ENCODE measurements at regions not wholly inside any gene's neighbourhood (a gene's known extent, or its start where the extent isn't known, plus 50 kb on each side); places are given as distances from the start of the nearest gene placed in this dataset.

DNA sequence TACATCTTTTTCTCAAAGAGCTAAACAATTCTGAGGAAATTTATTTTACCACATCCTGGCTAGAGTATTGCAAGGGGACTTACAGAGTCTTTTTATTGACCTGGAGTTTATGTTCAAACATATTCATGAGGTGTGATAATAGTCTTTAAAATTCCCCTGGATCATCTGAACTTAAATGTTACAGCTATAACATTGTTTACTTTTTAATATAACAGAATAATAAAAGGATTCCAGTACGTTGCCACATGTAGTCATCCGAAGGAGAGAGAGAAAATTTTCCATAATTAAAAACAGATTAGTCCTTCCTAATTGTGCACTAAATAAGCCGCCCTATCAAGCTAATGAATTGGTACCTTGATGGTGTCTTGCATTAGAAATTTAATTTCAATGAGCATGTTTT, 765.4 kb upstream of the MAP3K7 start:
- H3K4me3 ChIP-seq, result no peak overlapping the region
- intact Hi-C loops (cut with DNase I; ENCODE audit: low total_unique reads), result no loop called here
- TF ChIP-seq POLR2A (IDR thresholded peaks at IDR 0.05), result no peak
- TF ChIP-seq, protein P1, sequence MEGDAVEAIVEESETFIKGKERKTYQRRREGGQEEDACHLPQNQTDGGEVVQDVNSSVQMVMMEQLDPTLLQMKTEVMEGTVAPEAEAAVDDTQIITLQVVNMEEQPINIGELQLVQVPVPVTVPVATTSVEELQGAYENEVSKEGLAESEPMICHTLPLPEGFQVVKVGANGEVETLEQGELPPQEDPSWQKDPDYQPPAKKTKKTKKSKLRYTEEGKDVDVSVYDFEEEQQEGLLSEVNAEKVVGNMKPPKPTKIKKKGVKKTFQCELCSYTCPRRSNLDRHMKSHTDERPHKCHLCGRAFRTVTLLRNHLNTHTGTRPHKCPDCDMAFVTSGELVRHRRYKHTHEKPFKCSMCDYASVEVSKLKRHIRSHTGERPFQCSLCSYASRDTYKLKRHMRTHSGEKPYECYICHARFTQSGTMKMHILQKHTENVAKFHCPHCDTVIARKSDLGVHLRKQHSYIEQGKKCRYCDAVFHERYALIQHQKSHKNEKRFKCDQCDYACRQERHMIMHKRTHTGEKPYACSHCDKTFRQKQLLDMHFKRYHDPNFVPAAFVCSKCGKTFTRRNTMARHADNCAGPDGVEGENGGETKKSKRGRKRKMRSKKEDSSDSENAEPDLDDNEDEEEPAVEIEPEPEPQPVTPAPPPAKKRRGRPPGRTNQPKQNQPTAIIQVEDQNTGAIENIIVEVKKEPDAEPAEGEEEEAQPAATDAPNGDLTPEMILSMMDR (IDR thresholded peaks at IDR 0.05), result no peak
- H3K4me1 ChIP-seq, result no peaks in the 10 kb centered on the region
- H3K36me3 ChIP-seq, result no peaks in the 10 kb centered on the region
- no peaks in the 10 kb centered on the region for H3K9me3 ChIP-seq
- no peak for DNase-seq (ENCODE audit: low spot score in 2 of 2)
- no peaks in the 10 kb centered on the region for H3K27me3 ChIP-seq
- no peak overlapping the region for H3K27ac ChIP-seq

DNA sequence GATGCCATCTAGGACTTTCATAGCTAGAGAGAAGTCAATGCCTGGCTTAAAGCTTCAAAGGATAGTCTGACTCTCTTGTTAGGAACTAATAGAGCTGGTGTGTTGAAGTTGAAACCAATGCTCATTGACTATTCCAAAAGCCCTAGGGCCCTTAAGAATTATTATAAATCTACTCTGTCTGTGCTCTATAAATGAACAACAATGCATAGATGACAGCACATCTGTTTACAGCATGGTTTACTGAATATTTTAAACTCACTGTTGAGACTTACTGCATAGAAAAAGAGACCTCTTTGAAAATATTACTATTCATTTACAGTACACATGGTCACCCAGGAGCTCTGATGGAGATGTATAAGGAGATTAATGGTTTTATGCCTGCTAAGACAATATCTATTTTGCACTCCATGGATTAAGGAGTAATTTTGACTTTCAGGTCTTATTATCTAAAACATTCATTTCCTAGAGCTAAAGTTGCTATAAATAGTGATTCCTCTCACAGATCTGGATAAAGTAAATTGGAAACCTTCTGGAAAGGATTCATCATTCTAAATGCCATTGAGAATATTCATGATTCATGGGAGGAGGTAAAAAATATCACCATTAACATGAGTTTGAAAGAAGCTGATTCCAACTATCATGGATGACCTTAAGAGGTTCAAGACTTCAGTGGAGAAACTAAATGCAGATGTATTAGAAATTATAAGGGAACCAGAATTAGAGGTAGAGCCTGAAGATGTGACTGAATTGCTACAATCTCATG, 763.5 kb upstream of the MAP3K7 start:
- no peak for DNase-seq (ENCODE audit: low spot score in 2 of 2)
- Histone ChIP-seq H3K27me3 (no peaks in the 10 kb centered on the region), H3K4me1 (no peaks in the 10 kb centered on the region), H3K36me3 (no peaks in the 10 kb centered on the region), H3K4me3 (no peak overlapping the region), H3K27ac (no peak overlapping the region), H3K9me3 (no peaks in the 10 kb centered on the region)
- TF ChIP-seq POLR2A (IDR thresholded peaks at IDR 0.05) (no peak), POLR2AphosphoS5 (IDR thresholded peaks at IDR 0.05) (no peak)
- TF ChIP-seq, protein P1 (IDR thresholded peaks at IDR 0.05), result no peak
- intact Hi-C loops (cut with DNase I; ENCODE audit: low total_unique reads), result no loop called here

DNA sequence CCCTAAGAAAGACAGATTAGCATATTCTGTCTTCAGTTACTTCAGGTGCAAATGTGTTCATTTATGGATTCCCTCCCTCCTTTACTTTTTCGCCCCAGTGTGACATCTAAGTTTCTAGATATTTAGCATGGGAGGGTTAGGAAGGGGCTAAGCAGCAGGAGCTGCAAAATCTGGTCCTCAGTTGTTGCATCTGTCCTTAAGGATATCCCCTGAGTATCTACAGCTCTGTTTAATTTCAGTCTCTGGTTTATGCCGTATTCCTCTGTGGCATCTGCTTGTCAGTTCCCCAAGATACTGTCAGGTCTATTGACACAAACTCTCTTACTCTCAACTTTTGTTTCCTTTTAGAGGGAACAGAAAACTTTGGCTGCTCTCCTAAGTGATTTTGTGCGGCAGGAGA, 754.6 kb upstream of the MAP3K7 start:
- Histone ChIP-seq H3K27me3 (peaks cover 0 to 3% of the 10 kb centered on the region in 2 donors), H3K4me1 (no peaks in the 10 kb centered on the region), H3K9me3 (no peaks in the 10 kb centered on the region), H3K27ac (no peak overlapping the region), H3K36me3 (no peaks in the 10 kb centered on the region), H3K4me3 (no peak overlapping the region)
- TF ChIP-seq POLR2AphosphoS5 (IDR thresholded peaks at IDR 0.05) (no peak), POLR2A (IDR thresholded peaks at IDR 0.05) (no peak)
- TF ChIP-seq, protein P1 (IDR thresholded peaks at IDR 0.05), result no peak
- DNase-seq (ENCODE audit: low spot score in 2 of 2), result no peak
- intact Hi-C loops (cut with DNase I; ENCODE audit: low total_unique reads), result no loop called here

DNA sequence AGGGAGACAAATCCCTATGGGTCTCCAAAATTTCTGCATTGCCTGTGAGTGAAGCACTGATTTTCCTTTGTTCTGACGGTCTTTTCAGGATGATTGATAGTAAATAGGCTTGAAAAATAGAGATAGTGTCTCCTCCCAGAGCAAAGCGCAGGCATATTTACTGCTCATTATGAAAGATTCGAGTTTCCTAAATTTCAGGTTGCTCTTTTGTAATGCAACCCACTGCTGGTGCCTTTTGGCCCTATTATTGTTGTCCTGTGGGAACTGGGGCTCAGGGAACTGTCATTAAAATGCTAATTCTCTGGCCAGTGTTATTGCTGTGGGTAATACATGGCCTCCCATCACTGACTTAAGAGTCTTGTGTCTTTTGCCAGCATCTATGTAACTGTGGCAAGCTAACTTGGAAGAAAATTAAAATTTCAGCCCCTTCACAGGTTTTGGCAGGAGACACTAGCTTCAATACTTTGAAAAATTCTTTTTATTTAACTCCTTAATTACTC, 754.1 kb upstream of the MAP3K7 start:
- TF ChIP-seq, protein P1 (IDR thresholded peaks at IDR 0.05), result no peak
- intact Hi-C loops (cut with DNase I; ENCODE audit: low total_unique reads), result no loop called here
- Histone ChIP-seq H3K4me1 (no peaks in the 10 kb centered on the region), H3K27ac (no peak overlapping the region), H3K4me3 (no peak overlapping the region), H3K9me3 (no peaks in the 10 kb centered on the region), H3K36me3 (no peaks in the 10 kb centered on the region), H3K27me3 (peaks cover 0 to 3% of the 10 kb centered on the region in 2 donors)
- no peak for DNase-seq (ENCODE audit: low spot score in 2 of 2)

DNA sequence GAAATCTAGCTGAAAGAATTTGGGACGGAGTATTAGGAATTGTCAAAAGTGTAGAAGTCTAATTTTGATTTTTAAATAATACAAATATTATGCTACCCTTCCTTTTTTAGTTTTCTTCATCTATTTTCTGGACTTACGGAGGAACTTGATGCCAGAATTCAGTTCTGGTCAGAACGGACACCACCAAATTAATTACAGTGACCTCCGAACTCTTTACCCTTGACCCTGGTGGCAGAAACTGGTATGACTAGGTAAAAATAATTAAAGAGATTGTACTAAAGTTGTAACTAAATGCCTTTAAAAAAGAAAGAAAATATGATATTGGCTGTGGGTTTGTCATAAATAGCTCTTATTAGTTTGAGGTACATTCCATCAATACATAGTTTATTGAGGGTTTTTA, 751.1 kb upstream of the MAP3K7 start:
- Histone ChIP-seq H3K4me1 (no peaks in the 10 kb centered on the region), H3K27me3 (peaks cover 0 to 3% of the 10 kb centered on the region in 2 donors), H3K9me3 (no peaks in the 10 kb centered on the region), H3K4me3 (no peak overlapping the region), H3K36me3 (no peaks in the 10 kb centered on the region), H3K27ac (no peak overlapping the region)
- intact Hi-C loops (cut with DNase I; ENCODE audit: low total_unique reads), result no loop called here
- DNase-seq (ENCODE audit: low spot score in 2 of 2), result no peak
- no peak for TF ChIP-seq POLR2A (IDR thresholded peaks at IDR 0.05)
- TF ChIP-seq, protein P1 (IDR thresholded peaks at IDR 0.05), result no peak
- no peak for TF ChIP-seq POLR2AphosphoS5 (IDR thresholded peaks at IDR 0.05)

Data from breast epithelium (tissue), 4 donors.